HK-2 (cell line): ENCODE measurements at regions not wholly inside any gene's neighbourhood (a gene's known extent, or its start where the extent isn't known, plus 50 kb on each side); places are given as distances from the start of the nearest gene placed in this dataset.

Source experiments
- DNase-seq: peaks from one replicate; pipeline ENCODE4 v3.0.0-alpha.2; 2018; ENCODE audit not compliant: unreplicated experiment

- DNase-seq: no peak
These were observed 469.7 kb downstream of the PRELID2 start for GRCh38 chr5:145365464-145365863.

- no peak for DNase-seq
These were observed 472.9 kb downstream of the PRELID2 start for GRCh38 chr5:145362266-145362665.

- DNase-seq: no peak
These were observed 474.2 kb downstream of the PRELID2 start for GRCh38 chr5:145360936-145361335.

GRCh38 chr5:145350513-145350912 is 484.6 kb downstream of the PRELID2 start:
- DNase-seq: no peak

GRCh38 chr5:145347026-145347616 is 488.0 kb downstream of the PRELID2 start:
- DNase-seq: no peak

GRCh38 chr5:145345511-145346287 is 489.4 kb downstream of the PRELID2 start:
- no peak for DNase-seq

- no peak for DNase-seq
These were observed 493.3 kb downstream of the PRELID2 start for GRCh38 chr5:145341842-145342241.

- no peak for DNase-seq
These were observed 495.0 kb downstream of the PRELID2 start for GRCh38 chr5:145340099-145340498.

GRCh38 chr5:145324767-145325479 is 510.2 kb downstream of the PRELID2 start:
- no peak for DNase-seq

- no peak for DNase-seq
These were observed 511.0 kb downstream of the PRELID2 start for GRCh38 chr5:145324101-145324500.

- no peak for DNase-seq
These were observed 518.9 kb downstream of the PRELID2 start for GRCh38 chr5:145316282-145316681.

- no peak for DNase-seq
These were observed 527.2 kb downstream of the PRELID2 start for GRCh38 chr5:145307866-145308382.

- DNase-seq: no peak
These were observed 539.8 kb downstream of the PRELID2 start for GRCh38 chr5:145295236-145295835.

- no peak for DNase-seq
These were observed 540.8 kb downstream of the PRELID2 start for GRCh38 chr5:145294331-145294730.

- no peak for DNase-seq
These were observed 541.4 kb downstream of the PRELID2 start for GRCh38 chr5:145293716-145294115.

GRCh38 chr5:145292278-145292677 is 542.9 kb downstream of the PRELID2 start:
- no peak for DNase-seq

- no peak for DNase-seq
These were observed 551.9 kb downstream of the PRELID2 start for GRCh38 chr5:145283141-145283810.

- DNase-seq: no peak
These were observed 554.3 kb downstream of the PRELID2 start for GRCh38 chr5:145280806-145281205.

GRCh38 chr5:145280214-145280613 is 554.9 kb downstream of the PRELID2 start:
- no peak for DNase-seq

GRCh38 chr5:145260670-145261069 is 574.5 kb downstream of the PRELID2 start:
- no peak for DNase-seq

- DNase-seq: no peak
These were observed 587.4 kb downstream of the PRELID2 start for GRCh38 chr5:145247745-145248040.
